ENCODE measurements at regions not wholly inside any gene's neighbourhood (a gene's known extent, or its start where the extent isn't known, plus 50 kb on each side); places are given as distances from the start of the nearest gene placed in this dataset.

DNA sequence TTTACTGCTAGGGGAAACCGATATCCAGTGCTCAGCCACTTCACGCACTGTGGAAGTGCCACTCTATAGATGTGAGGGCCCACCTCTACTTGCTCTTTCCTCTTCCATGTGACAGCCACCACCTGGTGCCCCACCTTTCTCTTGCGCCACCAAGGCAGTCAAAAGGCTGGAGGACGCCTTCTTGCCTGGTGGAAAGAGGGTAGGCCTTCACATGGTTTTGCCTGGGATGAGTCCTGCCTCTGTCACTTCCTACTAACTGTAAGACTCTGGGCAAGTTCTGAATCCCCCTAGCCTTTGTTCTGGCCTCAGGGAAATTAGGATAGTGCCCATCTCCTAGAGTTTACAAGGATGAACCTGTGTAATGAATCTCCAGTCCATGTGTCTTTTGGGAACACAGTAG lies 66.1 kb upstream of the ODC1 start:
- TF ChIP-seq, protein P1, sequence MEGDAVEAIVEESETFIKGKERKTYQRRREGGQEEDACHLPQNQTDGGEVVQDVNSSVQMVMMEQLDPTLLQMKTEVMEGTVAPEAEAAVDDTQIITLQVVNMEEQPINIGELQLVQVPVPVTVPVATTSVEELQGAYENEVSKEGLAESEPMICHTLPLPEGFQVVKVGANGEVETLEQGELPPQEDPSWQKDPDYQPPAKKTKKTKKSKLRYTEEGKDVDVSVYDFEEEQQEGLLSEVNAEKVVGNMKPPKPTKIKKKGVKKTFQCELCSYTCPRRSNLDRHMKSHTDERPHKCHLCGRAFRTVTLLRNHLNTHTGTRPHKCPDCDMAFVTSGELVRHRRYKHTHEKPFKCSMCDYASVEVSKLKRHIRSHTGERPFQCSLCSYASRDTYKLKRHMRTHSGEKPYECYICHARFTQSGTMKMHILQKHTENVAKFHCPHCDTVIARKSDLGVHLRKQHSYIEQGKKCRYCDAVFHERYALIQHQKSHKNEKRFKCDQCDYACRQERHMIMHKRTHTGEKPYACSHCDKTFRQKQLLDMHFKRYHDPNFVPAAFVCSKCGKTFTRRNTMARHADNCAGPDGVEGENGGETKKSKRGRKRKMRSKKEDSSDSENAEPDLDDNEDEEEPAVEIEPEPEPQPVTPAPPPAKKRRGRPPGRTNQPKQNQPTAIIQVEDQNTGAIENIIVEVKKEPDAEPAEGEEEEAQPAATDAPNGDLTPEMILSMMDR (conservative IDR thresholded peaks at IDR 0.05; ENCODE audit: low read depth, low read length): no peak
- DNase-seq (ENCODE audit: low read depth): no peak

GRCh38 chr2:10513201-10513600 lies 65.1 kb upstream of the ODC1 start:
- DNase-seq (ENCODE audit: low read depth): no peak
- TF ChIP-seq, protein P1 (conservative IDR thresholded peaks at IDR 0.05; ENCODE audit: low read depth, low read length): no peak
- H3K4me3 ChIP-seq (ENCODE audit: low read depth, low read length): no peak overlapping the region

More for the DNA sequence above, 66.1 kb upstream of the ODC1 start:
- no peak overlapping the region for H3K4me3 ChIP-seq (ENCODE audit: low read depth, low read length)

DNA sequence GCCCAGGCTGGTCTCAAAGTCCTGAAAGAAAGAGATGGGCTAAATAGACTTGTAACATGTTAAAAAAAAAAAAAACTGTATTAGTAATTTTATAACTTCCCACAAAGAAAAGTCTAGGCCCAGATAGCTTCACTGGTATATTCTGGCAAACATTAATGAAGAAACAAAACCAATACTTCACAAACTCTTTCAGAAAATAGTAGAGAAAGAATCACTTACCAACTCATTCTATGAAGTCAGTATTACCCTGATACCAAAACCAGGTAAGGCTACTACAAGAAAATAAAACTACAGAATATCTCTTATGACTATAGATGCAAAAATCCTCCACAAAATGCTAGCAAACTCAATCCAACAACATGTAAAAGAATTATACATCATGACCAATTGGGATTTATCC lies 59.9 kb upstream of the ODC1 start:
- H3K4me3 ChIP-seq (ENCODE audit: low read depth, low read length): no peak overlapping the region
- TF ChIP-seq, protein P1 (conservative IDR thresholded peaks at IDR 0.05; ENCODE audit: low read depth, low read length): no peak
- DNase-seq (ENCODE audit: low read depth): no peak

DNA sequence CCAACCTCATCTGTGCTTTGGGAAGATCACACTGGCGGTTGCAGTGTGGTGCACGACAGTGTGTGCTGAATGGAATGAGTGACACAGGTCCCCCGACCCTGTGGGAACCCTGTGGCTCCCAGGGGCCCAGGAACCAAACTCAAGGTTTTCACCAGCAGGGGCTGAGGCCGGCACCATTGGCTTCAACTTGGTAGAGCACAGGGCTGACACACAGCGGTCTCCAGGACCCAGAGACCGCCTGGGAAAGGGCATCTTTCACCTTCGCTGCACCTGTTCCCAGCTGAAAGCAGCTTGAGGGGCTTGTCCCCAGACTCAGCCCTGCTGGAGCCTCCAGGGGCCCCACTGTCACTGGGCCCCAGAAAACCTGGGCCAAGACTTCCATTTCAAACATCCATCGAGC lies 59.0 kb upstream of the ODC1 start:
- DNase-seq (ENCODE audit: low read depth): no peak
- TF ChIP-seq, protein P1 (conservative IDR thresholded peaks at IDR 0.05; ENCODE audit: low read depth, low read length): no peak
- no peak overlapping the region for H3K4me3 ChIP-seq (ENCODE audit: low read depth, low read length)

DNA sequence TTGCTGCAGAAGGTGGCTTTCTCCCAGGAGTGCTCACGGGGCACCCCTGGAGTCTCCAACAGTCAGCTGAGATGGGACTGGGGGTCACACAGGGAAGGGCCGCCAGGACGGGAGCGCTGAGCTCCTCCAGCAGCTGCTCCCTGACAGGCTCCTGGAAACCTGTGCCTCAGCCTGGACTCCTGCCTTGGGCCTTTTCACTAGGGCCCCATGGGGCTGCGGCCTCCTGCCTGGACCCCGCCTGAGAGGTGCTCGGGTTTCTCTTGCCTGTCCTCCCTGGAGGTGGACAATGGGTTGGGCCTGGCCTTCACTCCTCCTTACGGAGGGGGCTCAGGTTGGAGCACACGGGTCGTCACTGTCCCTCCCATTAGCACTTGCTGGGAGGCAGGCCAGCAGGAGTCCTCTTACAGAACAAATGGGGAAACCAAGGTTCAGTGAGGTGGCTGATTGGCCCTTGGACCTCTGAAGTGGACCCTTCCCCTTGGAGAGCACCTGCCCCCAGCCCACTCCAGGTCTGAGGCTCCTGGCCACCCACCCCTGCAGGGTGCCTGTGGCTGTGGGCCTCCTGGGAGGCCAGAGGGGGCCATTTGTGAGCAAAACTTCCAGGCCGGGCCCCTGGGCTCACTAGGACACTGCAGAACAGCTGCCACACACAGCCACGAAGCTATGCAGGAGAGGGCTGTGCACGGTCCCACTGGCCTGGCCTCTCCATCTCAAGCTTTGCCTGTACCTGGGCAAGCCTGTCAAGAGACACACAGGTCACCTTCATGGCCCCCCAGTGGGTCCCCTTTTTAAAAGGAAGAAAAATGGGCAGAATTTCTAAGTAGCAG lies 57.1 kb upstream of the ODC1 start:
- DNase-seq (ENCODE audit: low read depth): no peak
- TF ChIP-seq, protein P1 (conservative IDR thresholded peaks at IDR 0.05; ENCODE audit: low read depth, low read length): no peak
- no peak overlapping the region for H3K4me3 ChIP-seq (ENCODE audit: low read depth, low read length)

- DNase-seq (ENCODE audit: low read depth): no peak
- no peak overlapping the region for H3K4me3 ChIP-seq (ENCODE audit: low read depth, low read length)
- TF ChIP-seq, protein P1 (conservative IDR thresholded peaks at IDR 0.05; ENCODE audit: low read depth, low read length): no peak
Measured at GRCh38 chr2:10504370-10504993, 56.4 kb upstream of the ODC1 start.

GRCh38 chr2:10502803-10503107 lies 54.6 kb upstream of the ODC1 start:
- H3K4me3 ChIP-seq (ENCODE audit: low read depth, low read length): no peak overlapping the region
- TF ChIP-seq, protein P1 (conservative IDR thresholded peaks at IDR 0.05; ENCODE audit: low read depth, low read length): no peak
- no peak for DNase-seq (ENCODE audit: low read depth)

All from choroid plexus epithelial cell (primary cell).